SK-N-SH treated with all-trans-retinoic acid at 6 μM for 48 hours (cell line): ENCODE measurements at regions not wholly inside any gene's neighbourhood (a gene's known extent, or its start where the extent isn't known, plus 50 kb on each side); places are given as distances from the start of the nearest gene placed in this dataset.
"Not testable (repeated sequence)": the region's sequence is repeated elsewhere in the genome, so short reads cannot be mapped to it uniquely, and the experiment has no call there.

Experiments used
- CSDC2 ChIP-seq: fragments of 250-450 bp; sonication (Bioruptor Pico); IDR thresholded peaks from 2 replicates; pipeline ENCODE4 v1.5.0; 2020; ENCODE audit warnings: mild to moderate bottlenecking, moderate library complexity
- OSR1 ChIP-seq: fragments of 250-450 bp; sonication (Bioruptor Pico); IDR thresholded peaks from 2 replicates; pipeline ENCODE4 v1.8.0; 2022; ENCODE audit warnings: moderate library complexity, mild to moderate bottlenecking, inconsistent platforms
- RARB ChIP-seq: fragments of 250-450 bp; sonication (Bioruptor Pico); IDR thresholded peaks from 2 replicates; pipeline ENCODE4 v1.8.0; 2021; ENCODE audit warnings: mild to moderate bottlenecking, moderate library complexity
- ZFP3 ChIP-seq: fragments of 250-450 bp; sonication (Bioruptor Pico); IDR thresholded peaks from 2 replicates; pipeline ENCODE4 v1.5.0; 2020; ENCODE audit warnings: mild to moderate bottlenecking, moderate library complexity
- ZFP30 ChIP-seq: fragments of 450-650 bp; formaldehyde crosslinking; IDR thresholded peaks from 2 replicates; pipeline ENCODE4 v1.5.0; 2022; ENCODE audit warnings: mild to moderate bottlenecking, moderate library complexity
- ZNF70 ChIP-seq: fragments of 450-650 bp; formaldehyde crosslinking; IDR thresholded peaks from 2 replicates; pipeline ENCODE4 v1.5.0; 2020; ENCODE audit warnings: mild to moderate bottlenecking, moderate library complexity
- ZNF8 ChIP-seq: fragments of 450-650 bp; formaldehyde crosslinking; IDR thresholded peaks from 2 replicates; pipeline ENCODE4 v1.5.0; 2020; ENCODE audit warnings: mild to moderate bottlenecking, moderate library complexity
- TF ChIP-seq, protein P1 (sequence below): fragments of 250-450 bp; sonication (Bioruptor Pico); IDR thresholded peaks from 2 replicates; pipeline ENCODE4 v1.5.1; 2020; ENCODE audit warnings: low read depth, mild to moderate bottlenecking, moderate library complexity
- TF ChIP-seq, protein P2 (sequence below): fragments of 250-450 bp; sonication (Bioruptor Pico); IDR thresholded peaks from 2 replicates; pipeline ENCODE4 v1.5.0; 2020; ENCODE audit warnings: mild to moderate bottlenecking, moderate library complexity

DNA sequence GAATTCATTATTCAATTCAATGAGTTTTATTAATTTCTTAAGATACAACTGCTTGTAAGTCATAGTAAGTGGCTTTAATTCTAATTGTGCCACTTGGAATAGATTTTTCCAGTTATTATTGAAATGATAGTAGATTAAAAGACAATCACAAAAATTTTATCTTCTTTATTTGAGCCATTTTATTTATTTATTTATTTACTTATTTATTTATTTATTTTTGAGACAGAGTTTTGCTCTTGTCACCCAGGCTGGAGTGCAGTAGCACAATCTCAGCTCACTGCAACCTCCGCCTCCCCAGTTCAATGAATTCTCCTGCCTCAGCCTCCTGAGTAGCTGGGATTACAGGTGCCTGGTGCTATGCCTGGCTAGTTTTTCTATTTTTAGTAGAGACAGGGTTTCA is 235.7 kb upstream of the DSEL start:
- TF ChIP-seq OSR1 (CRISPR knock-in tag); ZFP30; ZNF8 (CRISPR knock-in tag); RARB (CRISPR knock-in tag); ZFP3 (CRISPR knock-in tag); ZNF70 (CRISPR knock-in tag); CSDC2 (CRISPR knock-in tag): not testable (repeated sequence)
- TF ChIP-seq, protein P1, sequence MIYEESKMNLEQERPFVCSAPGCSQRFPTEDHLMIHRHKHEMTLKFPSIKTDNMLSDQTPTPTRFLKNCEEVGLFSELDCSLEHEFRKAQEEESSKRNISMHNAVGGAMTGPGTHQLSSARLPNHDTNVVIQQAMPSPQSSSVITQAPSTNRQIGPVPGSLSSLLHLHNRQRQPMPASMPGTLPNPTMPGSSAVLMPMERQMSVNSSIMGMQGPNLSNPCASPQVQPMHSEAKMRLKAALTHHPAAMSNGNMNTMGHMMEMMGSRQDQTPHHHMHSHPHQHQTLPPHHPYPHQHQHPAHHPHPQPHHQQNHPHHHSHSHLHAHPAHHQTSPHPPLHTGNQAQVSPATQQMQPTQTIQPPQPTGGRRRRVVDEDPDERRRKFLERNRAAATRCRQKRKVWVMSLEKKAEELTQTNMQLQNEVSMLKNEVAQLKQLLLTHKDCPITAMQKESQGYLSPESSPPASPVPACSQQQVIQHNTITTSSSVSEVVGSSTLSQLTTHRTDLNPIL (CRISPR knock-in tag) = not testable (repeated sequence)
- TF ChIP-seq, protein P2, sequence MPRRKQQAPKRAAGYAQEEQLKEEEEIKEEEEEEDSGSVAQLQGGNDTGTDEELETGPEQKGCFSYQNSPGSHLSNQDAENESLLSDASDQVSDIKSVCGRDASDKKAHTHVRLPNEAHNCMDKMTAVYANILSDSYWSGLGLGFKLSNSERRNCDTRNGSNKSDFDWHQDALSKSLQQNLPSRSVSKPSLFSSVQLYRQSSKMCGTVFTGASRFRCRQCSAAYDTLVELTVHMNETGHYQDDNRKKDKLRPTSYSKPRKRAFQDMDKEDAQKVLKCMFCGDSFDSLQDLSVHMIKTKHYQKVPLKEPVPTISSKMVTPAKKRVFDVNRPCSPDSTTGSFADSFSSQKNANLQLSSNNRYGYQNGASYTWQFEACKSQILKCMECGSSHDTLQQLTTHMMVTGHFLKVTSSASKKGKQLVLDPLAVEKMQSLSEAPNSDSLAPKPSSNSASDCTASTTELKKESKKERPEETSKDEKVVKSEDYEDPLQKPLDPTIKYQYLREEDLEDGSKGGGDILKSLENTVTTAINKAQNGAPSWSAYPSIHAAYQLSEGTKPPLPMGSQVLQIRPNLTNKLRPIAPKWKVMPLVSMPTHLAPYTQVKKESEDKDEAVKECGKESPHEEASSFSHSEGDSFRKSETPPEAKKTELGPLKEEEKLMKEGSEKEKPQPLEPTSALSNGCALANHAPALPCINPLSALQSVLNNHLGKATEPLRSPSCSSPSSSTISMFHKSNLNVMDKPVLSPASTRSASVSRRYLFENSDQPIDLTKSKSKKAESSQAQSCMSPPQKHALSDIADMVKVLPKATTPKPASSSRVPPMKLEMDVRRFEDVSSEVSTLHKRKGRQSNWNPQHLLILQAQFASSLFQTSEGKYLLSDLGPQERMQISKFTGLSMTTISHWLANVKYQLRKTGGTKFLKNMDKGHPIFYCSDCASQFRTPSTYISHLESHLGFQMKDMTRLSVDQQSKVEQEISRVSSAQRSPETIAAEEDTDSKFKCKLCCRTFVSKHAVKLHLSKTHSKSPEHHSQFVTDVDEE (CRISPR knock-in tag) = not testable (repeated sequence)
